MCF 10A (cell line): ENCODE measurements at regions not wholly inside any gene's neighbourhood (a gene's known extent, or its start where the extent isn't known, plus 50 kb on each side); places are given as distances from the start of the nearest gene placed in this dataset.

ENCODE experiments used
- BruUV-seq: library from RNA; stranded (reverse); fragments of 400-500 nt; replicated peaks from 2 replicates; lab custom pipeline; 2021; lab: Mats Ljungman, UMichigan
- CTCF ChIA-PET: fragments of 300-600 bp; sonication (Branson Sonifier 250); formaldehyde crosslinking; extraction: SDS; loops from one replicate; lab custom pipeline; 2021; ENCODE audit warnings: antibody characterized with exemption, inconsistent platforms; lab: Yijun Ruan, JAX
- POLR2A ChIA-PET: fragments of 300-600, 350-650 bp; sonication (Branson Sonifier 250); formaldehyde crosslinking; extraction: SDS; loops from one replicate; lab custom pipeline; 2020; ENCODE audit warnings: antibody characterized with exemption, inconsistent platforms; lab: Yijun Ruan, JAX
- DNase-seq: peaks from one replicate; pipeline ENCODE4 v3.0.0-alpha.2; 2018; ENCODE audit not compliant: unreplicated experiment
- H3K27ac Mint-ChIP-seq: one replicate; pipeline ENCODE4 v1.8.0; 2022; ENCODE audit warnings: mild to moderate bottlenecking, low read depth, mixed read lengths; ENCODE audit not compliant: unreplicated experiment
- H3K27me3 Mint-ChIP-seq: one replicate; pipeline ENCODE4 v1.8.0; 2022; ENCODE audit warnings: mixed read lengths; ENCODE audit not compliant: insufficient read depth, unreplicated experiment
- H3K36me3 Mint-ChIP-seq: one replicate; pipeline ENCODE4 v1.8.0; 2022; ENCODE audit warnings: mild to moderate bottlenecking, moderate library complexity, mixed read lengths; ENCODE audit not compliant: insufficient read depth, unreplicated experiment
- H3K4me1 Mint-ChIP-seq: one replicate; pipeline ENCODE4 v1.8.0; 2022; ENCODE audit warnings: mixed read lengths; ENCODE audit not compliant: insufficient read depth, unreplicated experiment
- H3K4me3 Mint-ChIP-seq: one replicate; pipeline ENCODE4 v1.8.0; 2022; ENCODE audit warnings: mild to moderate bottlenecking, moderate library complexity, mixed read lengths; ENCODE audit not compliant: unreplicated experiment
- H3K9me3 Mint-ChIP-seq: one replicate; pipeline ENCODE4 v1.8.0; 2022; ENCODE audit warnings: mixed read lengths; ENCODE audit not compliant: unreplicated experiment
- intact Hi-C: fragments of 100-400 bp; cut with micrococcal nuclease; formaldehyde crosslinking; loops from 2 replicates; pipeline ENCODE4 v1.14.1; 2022
- TF ChIP-seq, protein P1 (sequence below): fragments of 200-600 bp; IDR thresholded peaks from one replicate; pipeline ENCODE4 v1.8.0; 2022; ENCODE audit warnings: antibody characterized with exemption, mild to moderate bottlenecking; ENCODE audit not compliant: unreplicated experiment

DNA sequence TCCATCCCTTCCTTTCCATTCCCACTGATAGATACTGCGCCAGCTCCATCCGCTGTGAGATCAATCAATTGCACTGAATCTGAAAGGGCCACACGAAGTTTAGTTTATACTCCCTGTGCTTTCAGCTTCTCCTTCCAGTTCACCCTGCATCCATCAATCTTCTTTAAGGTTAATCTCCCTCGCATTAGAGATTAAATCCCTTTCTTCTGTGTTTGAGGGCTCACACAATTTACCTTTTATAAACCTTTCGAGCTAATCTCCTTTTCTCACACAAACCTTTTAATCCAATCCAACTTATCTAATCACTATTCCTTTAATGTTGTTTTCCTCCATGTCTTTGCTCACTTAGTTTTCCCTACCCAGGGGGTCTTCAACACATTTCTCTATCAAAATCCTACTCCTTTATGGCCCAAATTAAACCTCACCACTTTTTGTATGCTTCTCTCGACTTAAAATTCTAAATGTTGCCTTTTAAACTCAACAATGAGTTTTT lies 64.6 kb upstream of the HAPLN1 start:
- DNase-seq = no peak
- Mint-ChIP-seq H3K27ac (no peak overlapping the region), H3K4me1 (no peaks in the 10 kb centered on the region), H3K4me3 (no peak overlapping the region), H3K9me3 (no peaks in the 10 kb centered on the region), H3K36me3 (no peaks in the 10 kb centered on the region), H3K27me3 (peaks cover 61% of the 10 kb centered on the region)
- CTCF ChIA-PET = interaction anchor here (0.5 kb wide), 1 partner anchor 97 kb away, joined by 3 read pairs; no protein-coding TSS in a partner anchor
- POLR2A ChIA-PET = no interaction called here
- intact Hi-C loops = no loop called here
- no TSS peak for BruUV-seq
- TF ChIP-seq, protein P1, sequence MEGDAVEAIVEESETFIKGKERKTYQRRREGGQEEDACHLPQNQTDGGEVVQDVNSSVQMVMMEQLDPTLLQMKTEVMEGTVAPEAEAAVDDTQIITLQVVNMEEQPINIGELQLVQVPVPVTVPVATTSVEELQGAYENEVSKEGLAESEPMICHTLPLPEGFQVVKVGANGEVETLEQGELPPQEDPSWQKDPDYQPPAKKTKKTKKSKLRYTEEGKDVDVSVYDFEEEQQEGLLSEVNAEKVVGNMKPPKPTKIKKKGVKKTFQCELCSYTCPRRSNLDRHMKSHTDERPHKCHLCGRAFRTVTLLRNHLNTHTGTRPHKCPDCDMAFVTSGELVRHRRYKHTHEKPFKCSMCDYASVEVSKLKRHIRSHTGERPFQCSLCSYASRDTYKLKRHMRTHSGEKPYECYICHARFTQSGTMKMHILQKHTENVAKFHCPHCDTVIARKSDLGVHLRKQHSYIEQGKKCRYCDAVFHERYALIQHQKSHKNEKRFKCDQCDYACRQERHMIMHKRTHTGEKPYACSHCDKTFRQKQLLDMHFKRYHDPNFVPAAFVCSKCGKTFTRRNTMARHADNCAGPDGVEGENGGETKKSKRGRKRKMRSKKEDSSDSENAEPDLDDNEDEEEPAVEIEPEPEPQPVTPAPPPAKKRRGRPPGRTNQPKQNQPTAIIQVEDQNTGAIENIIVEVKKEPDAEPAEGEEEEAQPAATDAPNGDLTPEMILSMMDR = no peak

DNA sequence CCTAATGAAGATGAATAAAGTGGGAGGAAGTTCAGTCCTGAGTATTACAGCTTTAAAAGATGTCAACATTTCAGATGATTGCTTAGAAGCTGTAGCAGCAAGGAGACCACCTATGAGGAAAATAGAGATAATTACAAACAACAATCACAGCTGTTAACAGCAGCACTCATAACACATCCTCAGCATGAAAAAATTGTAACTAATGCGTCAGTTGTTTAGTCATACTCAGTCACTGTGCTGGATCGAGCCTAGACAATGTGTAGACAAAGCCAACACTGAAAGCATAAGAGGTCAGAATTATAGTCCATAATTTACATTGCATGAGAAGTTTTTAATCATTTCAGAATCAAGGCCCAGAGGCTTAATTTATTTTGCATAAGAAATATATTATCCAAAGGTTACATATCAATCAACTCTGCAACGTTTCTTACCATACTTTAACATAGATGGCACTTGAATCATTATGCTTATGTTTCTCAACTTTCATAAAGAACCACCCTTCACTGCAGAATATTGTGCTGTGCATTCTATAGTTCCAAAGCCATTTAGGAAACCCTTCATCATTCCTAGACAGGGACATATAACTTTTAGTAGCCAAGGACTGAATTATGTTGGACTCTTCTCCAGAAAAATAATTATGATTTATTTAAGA lies 60.2 kb upstream of the HAPLN1 start:
- TF ChIP-seq, protein P1 = no peak
- H3K9me3 Mint-ChIP-seq = no peaks in the 10 kb centered on the region
- intact Hi-C loops = no loop called here
- DNase-seq = no peak
- H3K4me1 Mint-ChIP-seq = no peaks in the 10 kb centered on the region
- no peak overlapping the region for H3K27ac Mint-ChIP-seq
- POLR2A ChIA-PET = no interaction called here
- no peak overlapping the region for H3K4me3 Mint-ChIP-seq
- peaks cover 67% of the 10 kb centered on the region for H3K27me3 Mint-ChIP-seq
- H3K36me3 Mint-ChIP-seq = no peaks in the 10 kb centered on the region
- BruUV-seq = no TSS peak
- CTCF ChIA-PET = no interaction called here

DNA sequence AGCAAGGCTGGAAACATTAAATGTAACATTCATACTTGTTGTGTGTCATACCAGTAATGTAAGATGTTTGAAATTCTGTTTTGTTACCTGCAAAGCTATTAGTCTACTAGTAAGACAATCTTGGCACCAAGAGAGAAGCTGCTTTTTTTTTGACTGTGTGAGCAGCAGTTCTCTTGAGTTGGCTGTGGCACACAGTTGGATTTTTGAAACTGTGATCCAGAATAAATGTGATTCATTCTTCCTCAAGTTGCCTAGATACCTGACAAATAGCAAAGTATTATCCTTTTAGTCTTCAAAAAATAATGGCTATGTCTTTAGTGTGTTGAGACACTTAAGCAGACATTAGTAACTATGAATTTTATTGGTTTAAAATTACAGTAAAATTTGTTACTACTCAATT lies 57.2 kb upstream of the HAPLN1 start:
- POLR2A ChIA-PET = no interaction called here
- intact Hi-C loops = no loop called here

DNA sequence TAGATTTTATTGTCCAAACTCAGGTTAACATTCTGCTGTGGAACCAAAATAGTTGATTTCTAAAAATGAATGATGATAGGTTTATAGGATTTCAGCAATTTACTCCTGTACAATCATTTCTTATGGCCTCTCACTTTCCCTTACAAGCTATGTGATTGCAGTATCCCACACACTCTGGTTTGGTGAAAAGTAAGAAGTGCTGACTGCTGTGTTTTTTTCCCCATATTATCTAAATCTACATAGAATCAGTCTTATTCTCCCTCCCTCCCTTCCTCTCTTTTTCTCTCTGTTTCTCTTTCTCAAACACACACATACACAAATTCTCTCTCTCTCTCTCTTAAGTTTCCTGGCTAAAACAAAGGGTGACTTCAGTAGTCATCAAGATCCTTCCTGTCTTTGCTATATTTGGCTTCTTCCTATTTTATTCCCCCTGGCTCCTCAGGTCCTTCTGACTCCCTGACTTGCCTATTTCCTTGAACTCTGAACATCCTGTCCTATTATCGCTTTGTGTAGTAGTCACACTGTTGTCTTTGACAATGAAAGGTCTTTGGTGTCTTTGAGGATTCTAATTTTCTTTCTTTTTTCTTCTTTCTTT lies 55.9 kb upstream of the HAPLN1 start:
- no peak for DNase-seq
- TF ChIP-seq, protein P1 = no peak
- no TSS peak for BruUV-seq
- intact Hi-C loops = no loop called here
- POLR2A ChIA-PET = no interaction called here
- Mint-ChIP-seq H3K9me3 (no peaks in the 10 kb centered on the region), H3K36me3 (no peaks in the 10 kb centered on the region), H3K27me3 (peaks cover 48% of the 10 kb centered on the region), H3K4me3 (no peak overlapping the region), H3K27ac (no peak overlapping the region), H3K4me1 (no peaks in the 10 kb centered on the region)
- CTCF ChIA-PET = no interaction called here

More for the DNA sequence above, 57.2 kb upstream of the HAPLN1 start:
- H3K36me3 Mint-ChIP-seq = no peaks in the 10 kb centered on the region
- H3K27ac Mint-ChIP-seq = no peak overlapping the region
- DNase-seq = no peak
- TF ChIP-seq, protein P1 = no peak
- CTCF ChIA-PET = no interaction called here
- no peak overlapping the region for H3K4me3 Mint-ChIP-seq
- no TSS peak for BruUV-seq
- H3K27me3 Mint-ChIP-seq = peaks cover 59% of the 10 kb centered on the region
- no peaks in the 10 kb centered on the region for H3K9me3 Mint-ChIP-seq
- no peaks in the 10 kb centered on the region for H3K4me1 Mint-ChIP-seq
